A673 (cell line): ENCODE measurements at regions not wholly inside any gene's neighbourhood (a gene's known extent, or its start where the extent isn't known, plus 50 kb on each side); places are given as distances from the start of the nearest gene placed in this dataset.

Experiments
- BruUV-seq: library from RNA; stranded (reverse); fragments of 400-500 nt; replicated peaks from 2 replicates; lab custom pipeline; 2021; lab: Mats Ljungman, UMichigan
- CTCF ChIA-PET: fragments of 300-600 bp; sonication (Branson Sonifier 250); formaldehyde crosslinking; loops from one replicate; lab custom pipeline; 2022; ENCODE audit warnings: antibody characterized with exemption; lab: Charles Lee
- POLR2A ChIA-PET: fragments of 300-600 bp; sonication (Branson Sonifier 250); formaldehyde crosslinking; loops from one replicate; lab custom pipeline; 2022; ENCODE audit warnings: antibody characterized with exemption; ENCODE audit not compliant: low non-redundant PET; lab: Charles Lee
- DNase-seq: peaks from one replicate; pipeline ENCODE4 v3.0.0-alpha.2; 2015; ENCODE audit warnings: low spot score
- H3K27ac ChIP-seq: fragments of 200-600 bp; sonication (generic); 2 replicates; pipeline ENCODE4 v1.5.1; 2016; ENCODE audit warnings: mixed run types, low read depth, mild to moderate bottlenecking, mixed read lengths, antibody characterized with exemption, low read length; ENCODE audit not compliant: poor library complexity, severe bottlenecking
- H3K27me3 ChIP-seq: fragments of 200-600 bp; sonication (generic); replicated peaks from 2 replicates; pipeline ENCODE4 v1.6.1; 2017; ENCODE audit warnings: mixed run types, low read depth, mild to moderate bottlenecking, mixed read lengths, antibody characterized with exemption, low read length; ENCODE audit not compliant: insufficient read depth, poor library complexity
- H3K36me3 ChIP-seq: fragments of 200-600 bp; sonication (generic); 2 replicates; pipeline ENCODE4 v1.6.1; 2016; ENCODE audit warnings: mixed run types, mild to moderate bottlenecking, mixed read lengths, antibody characterized with exemption, low read length; ENCODE audit not compliant: insufficient read depth, poor library complexity, severe bottlenecking
- H3K4me1 ChIP-seq: fragments of 200-600 bp; sonication (generic); 2 replicates; pipeline ENCODE4 v1.6.1; 2017; ENCODE audit warnings: mixed run types, mild to moderate bottlenecking, mixed read lengths, antibody characterized with exemption, low read length; ENCODE audit not compliant: insufficient read depth, poor library complexity, severe bottlenecking
- H3K4me3 ChIP-seq: fragments of 200-600 bp; sonication (generic); 2 replicates; pipeline ENCODE4 v1.5.1; 2016; ENCODE audit warnings: low read depth, mixed run types, mild to moderate bottlenecking, mixed read lengths, low read length; ENCODE audit not compliant: poor library complexity, severe bottlenecking
- H3K9me3 ChIP-seq: fragments of 200-600 bp; sonication (generic); 2 replicates; pipeline ENCODE4 v1.6.1; 2016; ENCODE audit warnings: mixed run types, low read depth, mild to moderate bottlenecking, mixed read lengths, antibody characterized with exemption, low read length; ENCODE audit not compliant: poor library complexity, severe bottlenecking
- EZH2 ChIP-seq: fragments of 200-600 bp; sonication (generic); IDR thresholded peaks from 2 replicates; pipeline ENCODE4 v1.6.1; 2017; ENCODE audit warnings: borderline replicate concordance, low read depth, mild to moderate bottlenecking, mixed read lengths, antibody characterized with exemption, low read length; ENCODE audit not compliant: poor library complexity, severe bottlenecking
- intact Hi-C: fragments of 100-400 bp; cut with micrococcal nuclease; formaldehyde crosslinking; loops from one replicate; pipeline ENCODE4 v1.10.0; 2022; ENCODE audit not compliant: unreplicated experiment
- TF ChIP-seq, protein P1 (sequence below): fragments of 300-800, 200-600 bp; sonication (generic); conservative IDR thresholded peaks from 2 replicates; pipeline ENCODE4 v1.5.1; 2017; ENCODE audit warnings: low read depth, mild to moderate bottlenecking, antibody characterized with exemption, low read length, moderate library complexity, mixed read lengths

DNA sequence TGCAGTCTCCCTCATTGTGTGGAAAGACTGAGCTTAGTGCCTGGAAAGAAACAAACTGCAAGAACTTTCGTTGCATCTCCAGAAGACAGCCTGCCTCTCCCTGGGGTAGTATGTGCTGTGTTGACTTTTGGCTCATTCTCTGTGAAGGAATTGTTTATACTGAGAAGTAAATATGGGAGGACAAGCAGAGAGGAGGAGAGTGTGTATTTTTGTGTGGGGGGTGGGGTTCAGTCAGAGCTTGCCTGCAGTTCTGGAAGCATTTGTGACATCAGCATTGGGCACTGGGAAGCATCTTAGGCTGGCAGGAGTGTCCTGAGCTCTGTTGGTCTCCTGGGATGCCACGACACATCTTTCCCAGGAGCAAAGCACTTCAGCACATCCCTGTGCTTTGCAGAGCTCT lies 147.9 kb downstream of the HS3ST3B1 start:
- TF ChIP-seq EZH2, result no peak
- TF ChIP-seq, protein P1, sequence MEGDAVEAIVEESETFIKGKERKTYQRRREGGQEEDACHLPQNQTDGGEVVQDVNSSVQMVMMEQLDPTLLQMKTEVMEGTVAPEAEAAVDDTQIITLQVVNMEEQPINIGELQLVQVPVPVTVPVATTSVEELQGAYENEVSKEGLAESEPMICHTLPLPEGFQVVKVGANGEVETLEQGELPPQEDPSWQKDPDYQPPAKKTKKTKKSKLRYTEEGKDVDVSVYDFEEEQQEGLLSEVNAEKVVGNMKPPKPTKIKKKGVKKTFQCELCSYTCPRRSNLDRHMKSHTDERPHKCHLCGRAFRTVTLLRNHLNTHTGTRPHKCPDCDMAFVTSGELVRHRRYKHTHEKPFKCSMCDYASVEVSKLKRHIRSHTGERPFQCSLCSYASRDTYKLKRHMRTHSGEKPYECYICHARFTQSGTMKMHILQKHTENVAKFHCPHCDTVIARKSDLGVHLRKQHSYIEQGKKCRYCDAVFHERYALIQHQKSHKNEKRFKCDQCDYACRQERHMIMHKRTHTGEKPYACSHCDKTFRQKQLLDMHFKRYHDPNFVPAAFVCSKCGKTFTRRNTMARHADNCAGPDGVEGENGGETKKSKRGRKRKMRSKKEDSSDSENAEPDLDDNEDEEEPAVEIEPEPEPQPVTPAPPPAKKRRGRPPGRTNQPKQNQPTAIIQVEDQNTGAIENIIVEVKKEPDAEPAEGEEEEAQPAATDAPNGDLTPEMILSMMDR, result no peak
- DNase-seq, result no peak
- ChIA-PET CTCF (no interaction called here), POLR2A (no interaction called here)
- no peaks in the 10 kb centered on the region for H3K4me1 ChIP-seq
- H3K36me3 ChIP-seq, result no peaks in the 10 kb centered on the region
- no TSS peak for BruUV-seq
- peaks cover 8% of the 10 kb centered on the region for H3K9me3 ChIP-seq
- H3K4me3 ChIP-seq, result no peak overlapping the region
- no peaks in the 10 kb centered on the region for H3K27me3 ChIP-seq
- intact Hi-C loops, result no loop called here
- no peak overlapping the region for H3K27ac ChIP-seq

DNA sequence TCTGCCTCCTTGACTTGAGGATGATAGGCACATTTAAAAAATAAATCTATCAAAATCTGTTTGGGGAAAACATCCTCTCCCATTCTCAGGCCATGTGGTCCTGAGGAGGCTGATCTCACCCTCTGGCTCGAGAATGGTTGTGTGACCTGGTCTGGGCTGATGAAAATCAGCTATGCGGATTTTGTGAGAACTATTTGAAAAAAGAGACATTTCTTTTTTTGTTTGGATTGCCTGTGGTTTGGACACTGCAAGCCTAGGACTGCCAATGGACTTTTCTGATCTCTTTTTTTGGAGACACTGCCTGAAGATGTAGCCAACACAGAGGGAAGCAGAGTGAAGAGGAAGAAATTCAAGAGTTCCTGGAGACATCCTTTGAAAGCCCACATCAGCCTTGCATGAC lies 145.9 kb downstream of the HS3ST3B1 start:
- Histone ChIP-seq H3K9me3 (no peaks in the 10 kb centered on the region), H3K4me1 (no peaks in the 10 kb centered on the region), H3K27ac (no peak overlapping the region), H3K4me3 (no peak overlapping the region), H3K36me3 (no peaks in the 10 kb centered on the region), H3K27me3 (no peaks in the 10 kb centered on the region)
- CTCF ChIA-PET, result interaction anchor here (0.5 kb wide), 1 partner anchor 693 kb away, joined by 3 read pairs; no protein-coding TSS in a partner anchor
- BruUV-seq, result no TSS peak
- TF ChIP-seq EZH2, result no peak
- TF ChIP-seq, protein P1, result no peak
- intact Hi-C loops, result no loop called here
- POLR2A ChIA-PET, result no interaction called here
- DNase-seq, result no peak

DNA sequence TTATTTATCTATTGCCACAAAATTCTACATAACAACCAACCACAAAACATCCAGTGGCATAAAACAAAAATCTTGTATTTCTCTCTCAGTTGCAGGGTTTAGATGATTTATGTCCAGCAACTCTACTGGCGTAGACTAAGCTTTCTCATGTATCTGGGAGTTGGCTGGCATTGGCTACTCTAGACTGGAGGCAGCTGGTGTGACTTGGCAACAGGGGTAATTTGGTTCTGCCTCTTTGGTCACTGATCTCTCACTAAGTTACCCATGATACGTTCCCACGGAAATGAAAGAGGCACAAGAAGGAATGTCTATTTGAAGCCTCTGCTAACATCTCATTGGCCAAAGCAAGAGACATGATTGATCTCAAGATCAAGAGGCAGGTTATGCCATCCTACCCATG lies 144.0 kb downstream of the HS3ST3B1 start:
- no peaks in the 10 kb centered on the region for H3K9me3 ChIP-seq
- no TSS peak for BruUV-seq
- intact Hi-C loops, result no loop called here
- no peak overlapping the region for H3K27ac ChIP-seq
- no peaks in the 10 kb centered on the region for H3K36me3 ChIP-seq
- no peak for DNase-seq
- H3K4me3 ChIP-seq, result no peak overlapping the region
- no peaks in the 10 kb centered on the region for H3K27me3 ChIP-seq
- ChIA-PET POLR2A (no interaction called here), CTCF (no interaction called here)
- TF ChIP-seq, protein P1, result no peak
- no peak for TF ChIP-seq EZH2
- no peaks in the 10 kb centered on the region for H3K4me1 ChIP-seq
